ENCODE measurements at regions not wholly inside any gene's neighbourhood (a gene's known extent, or its start where the extent isn't known, plus 50 kb on each side); places are given as distances from the start of the nearest gene placed in this dataset.

DNA sequence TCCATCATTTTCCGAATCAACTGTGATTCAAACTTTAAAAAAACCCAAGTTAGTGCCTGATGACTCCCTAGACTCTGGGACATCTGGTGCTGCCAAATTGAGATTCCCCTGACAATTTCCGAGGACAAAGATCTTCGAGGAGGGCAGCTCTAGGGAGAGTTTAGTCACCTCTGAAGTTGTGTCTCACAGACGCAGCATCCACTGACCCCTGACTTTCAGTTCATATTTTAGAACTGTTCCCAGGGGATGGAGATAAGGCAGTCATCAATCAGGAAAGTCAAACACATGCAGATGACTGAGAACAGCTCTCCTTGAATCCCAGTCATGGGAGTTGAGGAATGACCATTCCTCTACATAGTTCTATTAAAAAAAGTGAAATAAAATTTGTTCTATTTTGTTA lies 643.9 kb downstream of the TRIML1 start:
- no peak for FAIRE-seq
- ATAC-seq: no peak
- WGBS (ENCODE audit: missing lambda C conversion rate): 82% methylated on average over 4 of the region's 4 CpGs
- POLR2A ChIA-PET: no interaction called here
- Histone ChIP-seq H3K4me1 (no peaks in the 10 kb centered on the region), H3K9me3 (no peaks in the 10 kb centered on the region), H3K27ac (no peak overlapping the region), H3K4me2 (no peak overlapping the region), H3K4me3 (no peak overlapping the region)
- no peak for TF ChIP-seq CBX2 (IDR thresholded peaks at IDR 0.05; ENCODE audit: borderline replicate concordance, low read depth)
- TF ChIP-seq, protein P1, sequence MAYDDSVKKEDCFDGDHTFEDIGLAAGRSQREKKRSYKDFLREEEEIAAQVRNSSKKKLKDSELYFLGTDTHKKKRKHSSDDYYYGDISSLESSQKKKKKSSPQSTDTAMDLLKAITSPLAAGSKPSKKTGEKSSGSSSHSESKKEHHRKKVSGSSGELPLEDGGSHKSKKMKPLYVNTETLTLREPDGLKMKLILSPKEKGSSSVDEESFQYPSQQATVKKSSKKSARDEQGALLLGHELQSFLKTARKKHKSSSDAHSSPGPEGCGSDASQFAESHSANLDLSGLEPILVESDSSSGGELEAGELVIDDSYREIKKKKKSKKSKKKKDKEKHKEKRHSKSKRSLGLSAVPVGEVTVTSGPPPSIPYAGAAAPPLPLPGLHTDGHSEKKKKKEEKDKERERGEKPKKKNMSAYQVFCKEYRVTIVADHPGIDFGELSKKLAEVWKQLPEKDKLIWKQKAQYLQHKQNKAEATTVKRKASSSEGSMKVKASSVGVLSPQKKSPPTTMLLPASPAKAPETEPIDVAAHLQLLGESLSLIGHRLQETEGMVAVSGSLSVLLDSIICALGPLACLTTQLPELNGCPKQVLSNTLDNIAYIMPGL (CRISPR knock-in tag; IDR thresholded peaks at IDR 0.05; ENCODE audit: borderline replicate concordance): no peak
- no peak for TF ChIP-seq BHLHE40 (IDR thresholded peaks at IDR 0.05; ENCODE audit: low read depth, low read length)
- no peak for TF ChIP-seq KDM5A (IDR thresholded peaks at IDR 0.05)
- TF ChIP-seq CBX8 (IDR thresholded peaks at IDR 0.05): no peak
- TF ChIP-seq RAD21 (conservative IDR thresholded peaks at IDR 0.05 in 1 of 2, IDR thresholded peaks at IDR 0.05 in 1 of 2): no peak
- TF ChIP-seq EHMT2 (IDR thresholded peaks at IDR 0.05; ENCODE audit: low read depth): no peak
- TF ChIP-seq, protein P2, sequence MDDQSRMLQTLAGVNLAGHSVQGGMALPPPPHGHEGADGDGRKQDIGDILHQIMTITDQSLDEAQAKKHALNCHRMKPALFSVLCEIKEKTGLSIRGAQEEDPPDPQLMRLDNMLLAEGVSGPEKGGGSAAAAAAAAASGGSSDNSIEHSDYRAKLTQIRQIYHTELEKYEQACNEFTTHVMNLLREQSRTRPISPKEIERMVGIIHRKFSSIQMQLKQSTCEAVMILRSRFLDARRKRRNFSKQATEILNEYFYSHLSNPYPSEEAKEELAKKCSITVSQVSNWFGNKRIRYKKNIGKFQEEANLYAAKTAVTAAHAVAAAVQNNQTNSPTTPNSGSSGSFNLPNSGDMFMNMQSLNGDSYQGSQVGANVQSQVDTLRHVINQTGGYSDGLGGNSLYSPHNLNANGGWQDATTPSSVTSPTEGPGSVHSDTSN (IDR thresholded peaks at IDR 0.05): no peak
- no peak for TF ChIP-seq CEBPB (IDR thresholded peaks at IDR 0.05)
- TF ChIP-seq ESRRA (IDR thresholded peaks at IDR 0.05; ENCODE audit: borderline replicate concordance, low read length): no peak
- TF ChIP-seq, protein P3, sequence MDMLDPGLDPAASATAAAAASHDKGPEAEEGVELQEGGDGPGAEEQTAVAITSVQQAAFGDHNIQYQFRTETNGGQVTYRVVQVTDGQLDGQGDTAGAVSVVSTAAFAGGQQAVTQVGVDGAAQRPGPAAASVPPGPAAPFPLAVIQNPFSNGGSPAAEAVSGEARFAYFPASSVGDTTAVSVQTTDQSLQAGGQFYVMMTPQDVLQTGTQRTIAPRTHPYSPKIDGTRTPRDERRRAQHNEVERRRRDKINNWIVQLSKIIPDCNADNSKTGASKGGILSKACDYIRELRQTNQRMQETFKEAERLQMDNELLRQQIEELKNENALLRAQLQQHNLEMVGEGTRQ (IDR thresholded peaks at IDR 0.05): no peak
- TF ChIP-seq, protein P4, sequence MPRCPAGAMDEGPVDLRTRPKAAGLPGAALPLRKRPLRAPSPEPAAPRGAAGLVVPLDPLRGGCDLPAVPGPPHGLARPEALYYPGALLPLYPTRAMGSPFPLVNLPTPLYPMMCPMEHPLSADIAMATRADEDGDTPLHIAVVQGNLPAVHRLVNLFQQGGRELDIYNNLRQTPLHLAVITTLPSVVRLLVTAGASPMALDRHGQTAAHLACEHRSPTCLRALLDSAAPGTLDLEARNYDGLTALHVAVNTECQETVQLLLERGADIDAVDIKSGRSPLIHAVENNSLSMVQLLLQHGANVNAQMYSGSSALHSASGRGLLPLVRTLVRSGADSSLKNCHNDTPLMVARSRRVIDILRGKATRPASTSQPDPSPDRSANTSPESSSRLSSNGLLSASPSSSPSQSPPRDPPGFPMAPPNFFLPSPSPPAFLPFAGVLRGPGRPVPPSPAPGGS (IDR thresholded peaks at IDR 0.05): no peak
- TF ChIP-seq, protein P5, sequence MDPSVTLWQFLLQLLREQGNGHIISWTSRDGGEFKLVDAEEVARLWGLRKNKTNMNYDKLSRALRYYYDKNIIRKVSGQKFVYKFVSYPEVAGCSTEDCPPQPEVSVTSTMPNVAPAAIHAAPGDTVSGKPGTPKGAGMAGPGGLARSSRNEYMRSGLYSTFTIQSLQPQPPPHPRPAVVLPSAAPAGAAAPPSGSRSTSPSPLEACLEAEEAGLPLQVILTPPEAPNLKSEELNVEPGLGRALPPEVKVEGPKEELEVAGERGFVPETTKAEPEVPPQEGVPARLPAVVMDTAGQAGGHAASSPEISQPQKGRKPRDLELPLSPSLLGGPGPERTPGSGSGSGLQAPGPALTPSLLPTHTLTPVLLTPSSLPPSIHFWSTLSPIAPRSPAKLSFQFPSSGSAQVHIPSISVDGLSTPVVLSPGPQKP (IDR thresholded peaks at IDR 0.05; ENCODE audit: low read depth, low read length): no peak
- TF ChIP-seq, protein P6, sequence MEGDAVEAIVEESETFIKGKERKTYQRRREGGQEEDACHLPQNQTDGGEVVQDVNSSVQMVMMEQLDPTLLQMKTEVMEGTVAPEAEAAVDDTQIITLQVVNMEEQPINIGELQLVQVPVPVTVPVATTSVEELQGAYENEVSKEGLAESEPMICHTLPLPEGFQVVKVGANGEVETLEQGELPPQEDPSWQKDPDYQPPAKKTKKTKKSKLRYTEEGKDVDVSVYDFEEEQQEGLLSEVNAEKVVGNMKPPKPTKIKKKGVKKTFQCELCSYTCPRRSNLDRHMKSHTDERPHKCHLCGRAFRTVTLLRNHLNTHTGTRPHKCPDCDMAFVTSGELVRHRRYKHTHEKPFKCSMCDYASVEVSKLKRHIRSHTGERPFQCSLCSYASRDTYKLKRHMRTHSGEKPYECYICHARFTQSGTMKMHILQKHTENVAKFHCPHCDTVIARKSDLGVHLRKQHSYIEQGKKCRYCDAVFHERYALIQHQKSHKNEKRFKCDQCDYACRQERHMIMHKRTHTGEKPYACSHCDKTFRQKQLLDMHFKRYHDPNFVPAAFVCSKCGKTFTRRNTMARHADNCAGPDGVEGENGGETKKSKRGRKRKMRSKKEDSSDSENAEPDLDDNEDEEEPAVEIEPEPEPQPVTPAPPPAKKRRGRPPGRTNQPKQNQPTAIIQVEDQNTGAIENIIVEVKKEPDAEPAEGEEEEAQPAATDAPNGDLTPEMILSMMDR (IDR thresholded peaks at IDR 0.05): no peak
- TF ChIP-seq, protein P7, sequence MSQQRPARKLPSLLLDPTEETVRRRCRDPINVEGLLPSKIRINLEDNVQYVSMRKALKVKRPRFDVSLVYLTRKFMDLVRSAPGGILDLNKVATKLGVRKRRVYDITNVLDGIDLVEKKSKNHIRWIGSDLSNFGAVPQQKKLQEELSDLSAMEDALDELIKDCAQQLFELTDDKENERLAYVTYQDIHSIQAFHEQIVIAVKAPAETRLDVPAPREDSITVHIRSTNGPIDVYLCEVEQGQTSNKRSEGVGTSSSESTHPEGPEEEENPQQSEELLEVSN (IDR thresholded peaks at IDR 0.05; ENCODE audit: borderline replicate concordance, low read depth): no peak
- no peak for TF ChIP-seq FOSL2 (IDR thresholded peaks at IDR 0.05)
- no peak for TF ChIP-seq FOSL2 (CRISPR knock-in tag; IDR thresholded peaks at IDR 0.05)
- no peak for TF ChIP-seq EHF (CRISPR knock-in tag; IDR thresholded peaks at IDR 0.05)
- TF ChIP-seq FOSB (CRISPR knock-in tag; IDR thresholded peaks at IDR 0.05): no peak
- TF ChIP-seq HOXB5 (CRISPR knock-in tag; IDR thresholded peaks at IDR 0.05): no peak
- no peak for TF ChIP-seq TP53 (CRISPR knock-in tag; IDR thresholded peaks at IDR 0.05)
- CTCF ChIA-PET: interaction anchor here (1.4 kb wide), 1 partner anchor 12 kb away, joined by 3 read pairs; no protein-coding TSS in a partner anchor
- no peak for DNase-seq (ENCODE audit: low read depth in 1 of 2, low spot score in 1 of 2)

Data from A549 (cell line).